GM19351 (cell line): ENCODE measurements at regions not wholly inside any gene's neighbourhood (a gene's known extent, or its start where the extent isn't known, plus 50 kb on each side); places are given as distances from the start of the nearest gene placed in this dataset.
A peak's percentile ranks its signal among the peaks of the same experiment; 100 is the strongest.
"Not testable (repeated sequence)": the region's sequence is repeated elsewhere in the genome, so short reads cannot be mapped to it uniquely, and the experiment has no call there.

Experiments
- ATAC-seq: cut with Tn5 transposase; IDR thresholded peaks from one replicate; pipeline ENCODE4 v1.9.1; 2021; ENCODE audit warnings: mild to moderate bottlenecking, moderate library complexity; ENCODE audit not compliant: unreplicated experiment

GRCh38 chr2:34161549-34161948, 562.5 kb upstream of the FAM98A start:
- ATAC-seq = no peak

DNA sequence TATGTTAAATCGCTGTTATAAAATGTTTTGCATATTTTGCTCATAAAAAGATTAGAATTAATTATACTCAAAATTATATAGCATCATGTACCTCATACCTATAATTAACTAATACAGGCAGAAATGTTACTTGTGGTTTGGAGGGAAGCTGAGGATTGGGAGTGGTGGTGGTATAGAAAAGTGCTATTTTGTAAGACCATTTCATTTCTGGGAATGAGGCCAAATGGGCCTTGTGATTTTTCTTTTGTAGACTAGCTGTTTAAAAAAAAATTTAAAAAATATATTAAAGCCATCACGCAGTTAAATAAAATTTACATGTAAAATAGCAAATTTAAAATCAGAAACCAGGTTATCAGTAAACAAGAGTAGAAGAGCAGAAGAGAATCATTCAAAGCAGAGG, 560.8 kb upstream of the FAM98A start:
- no peak for ATAC-seq

- ATAC-seq = no peak
Measured at GRCh38 chr2:34153484-34153883, 554.4 kb upstream of the FAM98A start.

GRCh38 chr2:34147780-34148179, 548.7 kb upstream of the FAM98A start:
- no peak for ATAC-seq

- no peak for ATAC-seq
Measured at GRCh38 chr2:34143149-34143548, 544.0 kb upstream of the FAM98A start.

DNA sequence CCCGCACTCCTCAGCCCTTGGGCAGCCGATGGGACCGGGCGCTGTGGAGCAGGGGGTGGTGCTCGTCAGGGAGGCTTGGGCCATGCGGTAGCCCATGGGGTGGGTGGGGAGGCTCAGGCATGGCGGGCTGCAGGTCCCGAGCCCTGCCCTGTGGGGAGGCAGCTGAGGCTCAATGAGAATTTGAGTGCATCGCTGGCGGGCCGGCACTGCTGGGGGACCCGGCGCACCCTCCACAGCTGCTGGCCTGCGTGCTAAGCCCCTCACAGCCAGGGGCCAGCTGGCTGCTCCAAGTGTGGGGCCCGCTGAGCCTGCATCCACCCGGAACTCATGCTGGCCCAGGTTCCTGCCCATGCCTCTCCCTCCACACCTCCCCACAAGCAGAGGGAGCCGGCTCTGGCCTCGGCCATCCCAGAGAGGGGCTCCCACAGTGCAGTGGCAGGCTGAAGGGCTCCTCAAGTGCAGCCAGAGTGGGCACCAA, 543.5 kb upstream of the FAM98A start:
- not testable (repeated sequence) for ATAC-seq

- not testable (repeated sequence) for ATAC-seq
Measured at GRCh38 chr2:34133065-34133464, 534.0 kb upstream of the FAM98A start.

DNA sequence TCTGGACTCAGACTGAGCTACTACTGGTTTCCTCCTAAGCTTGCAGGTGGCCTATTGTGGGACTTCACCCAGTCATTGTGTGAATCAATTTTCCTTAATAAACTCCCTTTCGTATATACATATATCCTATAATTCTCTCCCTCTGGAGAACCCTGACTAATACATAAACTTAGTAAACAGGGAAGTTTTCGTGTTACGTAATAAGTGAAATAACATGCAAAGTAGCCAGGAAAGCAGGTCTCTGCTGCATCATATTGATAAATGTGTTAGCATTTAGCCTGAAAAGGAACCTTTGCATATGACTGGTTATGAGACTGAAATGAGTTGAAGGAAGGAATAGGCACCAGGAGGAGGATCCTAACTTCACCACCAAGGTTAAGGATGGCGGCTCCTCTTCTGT, 527.2 kb upstream of the FAM98A start:
- ATAC-seq = no peak

GRCh38 chr2:34123996-34124785, 525.1 kb upstream of the FAM98A start:
- no peak for ATAC-seq

DNA sequence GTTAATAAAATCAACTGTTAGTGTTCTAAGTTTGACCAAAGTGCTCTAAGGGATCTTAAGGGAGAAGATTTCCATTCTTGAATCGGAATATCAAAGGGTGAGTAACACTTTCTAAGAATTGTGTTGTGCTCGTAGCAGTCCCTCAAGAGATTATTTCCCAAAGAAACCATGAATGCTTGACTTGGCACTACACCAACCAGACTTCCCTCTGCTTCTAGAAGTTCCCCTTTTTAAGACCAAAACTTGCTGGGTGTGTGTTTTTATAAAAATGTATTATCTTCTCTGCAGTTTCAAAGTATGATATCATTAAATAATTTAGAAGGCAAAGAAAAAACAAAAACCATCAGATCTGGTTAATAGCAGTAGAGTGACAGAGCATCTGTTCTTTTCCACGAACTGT, 522.0 kb upstream of the FAM98A start:
- ATAC-seq = no peak

GRCh38 chr2:34115076-34115475, 516.0 kb upstream of the FAM98A start:
- no peak for ATAC-seq

DNA sequence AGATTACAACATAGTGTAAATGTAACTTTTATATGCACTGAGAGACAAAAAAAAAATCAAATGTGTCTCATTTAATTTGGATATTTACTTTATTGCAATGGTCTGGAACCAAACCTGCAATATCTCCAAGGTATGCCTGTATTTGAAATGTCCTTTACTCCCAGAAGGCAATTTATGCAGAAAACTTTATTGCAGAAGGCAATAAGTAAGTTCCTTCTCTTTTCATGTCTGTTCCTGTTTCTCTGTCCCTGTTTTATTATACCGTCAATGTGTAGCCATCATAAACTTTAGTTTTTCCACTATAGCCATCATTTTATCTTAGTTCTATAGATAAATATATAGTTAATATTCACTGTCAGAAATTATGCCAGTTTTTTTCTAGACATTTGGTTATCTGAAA, 513.1 kb upstream of the FAM98A start:
- ATAC-seq = no peak

GRCh38 chr2:34110392-34110791, 511.3 kb upstream of the FAM98A start:
- no peak for ATAC-seq

GRCh38 chr2:34107811-34108210, 508.7 kb upstream of the FAM98A start:
- no peak for ATAC-seq

DNA sequence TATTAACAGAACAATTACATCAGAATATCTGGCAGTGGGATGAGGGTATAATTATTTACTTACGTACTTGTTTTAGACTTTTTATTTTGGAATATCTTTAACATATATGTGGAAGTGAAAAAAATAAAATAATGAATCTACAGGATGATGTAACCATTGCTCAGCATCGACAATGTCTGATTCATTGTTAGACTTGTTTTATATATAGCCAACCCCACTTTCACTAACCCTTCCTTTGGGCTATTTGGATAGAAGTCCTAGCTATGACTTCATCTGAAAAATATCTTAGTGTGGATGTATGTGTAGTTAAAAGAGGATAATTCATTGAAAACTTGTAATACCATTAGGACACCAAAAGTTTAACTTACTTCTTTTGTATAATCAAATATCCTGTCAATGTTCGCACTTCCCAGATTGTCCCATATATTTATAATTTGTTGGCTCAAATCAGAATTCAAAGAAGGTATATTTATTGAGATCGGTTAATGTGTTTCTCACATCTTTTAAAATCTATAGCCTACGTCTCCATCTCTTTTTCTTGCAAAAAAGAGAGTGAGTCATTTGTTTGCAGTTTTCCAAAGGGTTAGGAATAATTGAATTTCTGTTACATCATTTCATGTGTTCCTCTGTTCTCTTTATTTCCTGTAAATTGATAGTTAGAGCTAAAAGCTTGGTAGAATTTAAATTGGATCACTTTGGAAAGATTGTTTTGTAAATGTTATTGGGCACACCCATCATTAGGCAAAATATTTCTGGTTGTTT, 506.1 kb upstream of the FAM98A start:
- no peak for ATAC-seq

DNA sequence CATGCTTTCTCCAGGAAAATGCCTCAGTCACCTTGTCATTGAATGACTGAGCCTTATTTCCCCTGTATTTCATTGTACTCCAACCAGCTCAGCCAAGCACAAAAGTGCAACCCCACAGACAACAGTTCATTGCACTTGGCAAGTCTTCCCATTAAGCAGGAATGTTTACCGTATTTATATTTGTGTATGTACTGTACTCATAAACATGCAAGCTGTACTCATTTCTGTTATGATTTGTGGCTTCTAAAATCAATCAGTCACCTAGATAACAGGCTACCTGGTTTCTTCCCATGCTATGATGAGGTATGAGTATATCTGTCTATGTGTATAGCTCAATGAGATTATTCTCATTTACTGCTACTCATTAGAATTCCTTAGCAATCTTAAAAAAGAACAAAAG, 505.5 kb upstream of the FAM98A start:
- ATAC-seq = no peak

GRCh38 chr2:34103437-34103836, 504.3 kb upstream of the FAM98A start:
- no peak for ATAC-seq

DNA sequence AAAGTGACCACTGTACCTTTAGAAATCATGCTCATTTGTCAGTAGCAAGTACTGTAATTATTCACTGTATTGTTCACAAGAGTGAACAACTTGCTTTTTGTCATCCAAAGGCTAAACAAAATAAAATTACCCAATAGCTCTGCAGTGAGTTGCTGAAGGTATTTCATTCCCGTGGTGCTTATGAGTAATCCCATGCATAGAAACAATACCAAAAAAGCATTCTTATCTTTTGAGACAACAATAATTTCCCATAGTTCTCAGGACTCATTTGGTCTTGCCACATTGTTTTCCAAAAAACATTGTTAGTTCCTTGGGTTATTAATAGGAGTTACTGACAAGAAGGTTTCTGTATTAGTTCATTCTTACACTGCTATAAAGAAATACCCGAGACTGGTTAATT, 503.2 kb upstream of the FAM98A start:
- no peak for ATAC-seq

- no peak for ATAC-seq
Measured at GRCh38 chr2:34099377-34099776, 500.3 kb upstream of the FAM98A start.

DNA sequence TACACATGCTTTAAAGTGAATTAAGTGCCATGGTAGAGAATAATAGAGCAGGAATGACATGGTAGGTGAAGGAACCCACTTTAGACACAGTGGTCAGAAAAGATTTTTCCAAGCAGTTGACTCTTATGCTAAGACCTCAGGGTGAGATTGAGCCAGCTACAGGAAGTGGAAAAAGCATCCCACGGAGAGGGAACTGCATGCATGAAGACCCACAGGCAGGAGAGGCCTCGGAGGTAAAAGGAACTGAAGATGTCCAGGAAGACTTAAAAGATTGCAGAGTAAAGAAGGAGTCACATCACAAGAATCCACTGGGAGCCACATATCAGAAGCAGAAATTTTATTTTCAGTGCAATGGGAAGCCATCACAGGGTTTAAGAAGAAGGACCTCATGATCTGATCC, 499.2 kb upstream of the FAM98A start:
- ATAC-seq = no peak

GRCh38 chr2:34096562-34097171, 497.6 kb upstream of the FAM98A start:
- ATAC-seq = peak; percentile 72

GRCh38 chr2:34093790-34094189, 494.7 kb upstream of the FAM98A start:
- ATAC-seq = peak; percentile 77
